Activated T-cell treated with anti-CD3 and anti-CD28 coated beads, Interleukin-2, amount 50 U/mL, for 4 hours (primary cell): ENCODE measurements at regions not wholly inside any gene's neighbourhood (a gene's known extent, or its start where the extent isn't known, plus 50 kb on each side); places are given as distances from the start of the nearest gene placed in this dataset.
"Not testable (repeated sequence)": the region's sequence is repeated elsewhere in the genome, so short reads cannot be mapped to it uniquely, and the experiment has no call there.

Experiments
- ATAC-seq, 2 donors: fragments of 200-7000 bp; cut with Tn5 transposase; one replicate each; pipeline ENCODE4 v1.10.0; 2021
- DNase-seq: peaks from one replicate; pipeline ENCODE4 v3.0.0-alpha.2; 2020
- H3K27me3 Mint-ChIP-seq: one replicate; pipeline ENCODE4 v1.8.0; 2021; ENCODE audit warnings: low read depth, mixed read lengths
- H3K36me3 Mint-ChIP-seq: one replicate; pipeline ENCODE4 v1.8.0; 2022; ENCODE audit warnings: mixed read lengths; ENCODE audit not compliant: insufficient read depth
- H3K4me1 Mint-ChIP-seq: one replicate; pipeline ENCODE4 v1.8.0; 2021; ENCODE audit warnings: low read depth, mixed read lengths
- H3K4me3 Mint-ChIP-seq: one replicate; pipeline ENCODE4 v1.8.0; 2021; ENCODE audit warnings: mild to moderate bottlenecking, moderate library complexity, mixed read lengths
- H3K9me3 Mint-ChIP-seq: one replicate; pipeline ENCODE4 v1.8.0; 2021; ENCODE audit warnings: mixed read lengths

DNA sequence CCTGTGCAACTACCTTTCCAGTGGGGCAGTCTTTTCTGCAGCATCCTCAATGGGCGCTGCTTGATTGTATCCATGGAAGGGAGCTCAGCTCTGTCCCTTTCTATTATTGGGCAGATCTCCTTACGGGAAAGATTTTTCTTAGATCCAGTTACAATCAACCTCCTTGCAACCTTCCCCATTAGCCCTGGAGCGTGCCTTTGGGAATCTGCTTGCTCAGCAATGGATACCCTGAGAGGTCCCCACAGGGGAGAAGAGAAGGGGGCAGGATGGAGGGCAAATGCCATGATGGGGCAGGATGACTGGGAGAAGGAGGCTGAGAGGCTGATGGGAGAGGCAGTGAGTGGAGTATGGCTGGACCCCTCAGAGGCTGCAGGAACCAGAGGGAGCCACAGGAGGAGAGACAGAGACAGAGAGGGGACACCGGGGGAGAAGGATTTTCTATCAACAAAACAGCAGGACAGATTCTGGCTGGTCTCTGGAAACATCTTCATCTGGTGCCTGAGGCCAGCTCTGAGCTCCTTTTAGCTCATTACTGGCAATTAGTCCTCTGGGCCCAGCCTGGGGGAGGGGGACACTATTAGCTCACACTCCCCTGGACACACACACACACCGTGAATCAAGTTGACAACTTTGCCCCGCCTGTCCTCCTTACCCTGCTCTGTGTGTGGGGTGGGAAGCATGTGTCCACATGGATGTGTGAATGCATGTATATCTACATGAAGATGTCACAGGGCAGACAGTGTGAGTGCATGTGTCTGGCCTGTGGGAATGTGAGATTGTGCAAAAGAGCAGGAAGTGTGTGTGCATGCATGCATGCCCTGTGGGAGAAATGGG is 80.8 kb upstream of the PAX2 start:
- ATAC-seq (no peak), DNase-seq (no peak)
- Mint-ChIP-seq H3K4me1 (no peaks in the 10 kb centered on the region), H3K27me3 (peaks cover 71% of the 10 kb centered on the region), H3K36me3 (no peaks in the 10 kb centered on the region), H3K4me3 (no peak overlapping the region), H3K9me3 (no peaks in the 10 kb centered on the region)

GRCh38 chr10:100666634-100667033 is 78.7 kb upstream of the PAX2 start:
- not testable (repeated sequence) for H3K4me1 Mint-ChIP-seq, H3K9me3 Mint-ChIP-seq, ATAC-seq, H3K4me3 Mint-ChIP-seq, H3K36me3 Mint-ChIP-seq, DNase-seq
- H3K27me3 Mint-ChIP-seq: peaks cover 70% of the 10 kb centered on the region

GRCh38 chr10:100669616-100670015 is 75.8 kb upstream of the PAX2 start:
- Mint-ChIP-seq H3K27me3 (peaks cover 66% of the 10 kb centered on the region), H3K36me3 (no peaks in the 10 kb centered on the region)

DNA sequence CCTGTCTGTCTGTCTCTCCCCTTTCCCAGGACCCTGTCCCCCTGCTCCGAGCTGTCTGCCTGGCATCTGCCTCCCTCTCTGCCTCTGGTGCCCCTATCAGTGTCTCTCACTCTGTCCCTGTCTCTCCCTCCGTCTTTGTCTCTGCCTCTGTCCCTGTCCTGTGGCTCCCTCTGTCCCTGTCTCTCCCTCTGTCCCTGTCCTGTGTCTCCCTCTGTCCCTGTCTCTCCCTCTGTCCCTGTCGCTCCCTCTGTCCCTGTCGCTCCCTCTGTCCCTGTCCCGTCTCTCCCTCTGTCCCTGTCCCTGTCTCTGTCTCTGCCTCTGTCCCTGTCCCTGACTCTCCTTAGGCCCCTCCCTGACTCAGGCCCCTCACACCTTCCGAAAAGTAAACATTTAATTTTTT is 75.0 kb upstream of the PAX2 start:
- peaks cover 6% of the 10 kb centered on the region for H3K4me1 Mint-ChIP-seq
- H3K27me3 Mint-ChIP-seq: peaks cover 64% of the 10 kb centered on the region
- no peak for ATAC-seq
- no peaks in the 10 kb centered on the region for H3K9me3 Mint-ChIP-seq
- DNase-seq: no peak
- H3K4me3 Mint-ChIP-seq: peak overlapping the region; percentile 12
- no peaks in the 10 kb centered on the region for H3K36me3 Mint-ChIP-seq

More at GRCh38 chr10:100669616-100670015, 75.8 kb upstream of the PAX2 start:
- Mint-ChIP-seq H3K9me3 (no peaks in the 10 kb centered on the region), H3K4me1 (peaks cover 6% of the 10 kb centered on the region), H3K4me3 (no peak overlapping the region)
- ATAC-seq (no peak), DNase-seq (no peak)

DNA sequence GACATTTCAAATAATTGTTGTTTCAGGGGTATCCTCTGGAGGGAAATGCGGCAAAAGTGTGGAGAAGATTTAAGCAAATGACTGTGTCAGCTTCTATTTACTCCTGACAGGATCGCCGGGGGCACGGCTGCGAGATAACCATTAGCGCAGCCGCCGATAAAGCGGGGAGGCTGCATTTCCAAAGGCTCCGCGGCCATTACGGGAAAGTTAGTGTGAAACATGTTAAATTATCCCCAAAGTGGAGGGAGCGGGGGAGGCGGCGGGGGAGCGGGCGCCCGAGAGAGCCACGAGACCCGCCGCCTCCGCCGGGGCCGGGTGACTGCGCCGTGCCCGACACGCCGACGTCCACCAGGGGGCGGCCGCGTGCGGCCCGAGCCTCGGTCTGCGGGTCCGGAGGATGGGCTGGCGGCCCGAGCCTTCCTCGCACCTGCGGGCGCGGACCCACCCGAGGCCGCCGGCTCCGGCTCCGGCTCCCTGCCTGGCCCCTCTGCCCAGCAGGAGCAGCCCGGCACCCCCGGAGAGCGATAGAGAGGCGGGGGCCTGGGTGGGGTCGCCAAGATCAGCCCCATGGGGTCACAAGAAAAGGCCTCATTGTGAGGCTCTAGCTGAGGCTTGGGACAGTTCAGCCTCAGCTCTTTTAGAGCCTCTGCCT is 74.4 kb upstream of the PAX2 start:
- Mint-ChIP-seq H3K4me1 (peaks cover 6% of the 10 kb centered on the region), H3K9me3 (no peaks in the 10 kb centered on the region), H3K27me3 (peaks cover 67% of the 10 kb centered on the region), H3K4me3 (peak overlapping the region; percentile 29), H3K36me3 (no peaks in the 10 kb centered on the region)
- ATAC-seq (peak; percentile 88 to 93), DNase-seq (peak; percentile 49)

- ATAC-seq (no peak), DNase-seq (no peak)
- Mint-ChIP-seq H3K36me3 (no peaks in the 10 kb centered on the region), H3K9me3 (no peaks in the 10 kb centered on the region), H3K4me1 (peaks cover 6% of the 10 kb centered on the region), H3K27me3 (peaks cover 73% of the 10 kb centered on the region), H3K4me3 (no peak overlapping the region)
These were observed 73.2 kb upstream of the PAX2 start for GRCh38 chr10:100672199-100672598.

DNA sequence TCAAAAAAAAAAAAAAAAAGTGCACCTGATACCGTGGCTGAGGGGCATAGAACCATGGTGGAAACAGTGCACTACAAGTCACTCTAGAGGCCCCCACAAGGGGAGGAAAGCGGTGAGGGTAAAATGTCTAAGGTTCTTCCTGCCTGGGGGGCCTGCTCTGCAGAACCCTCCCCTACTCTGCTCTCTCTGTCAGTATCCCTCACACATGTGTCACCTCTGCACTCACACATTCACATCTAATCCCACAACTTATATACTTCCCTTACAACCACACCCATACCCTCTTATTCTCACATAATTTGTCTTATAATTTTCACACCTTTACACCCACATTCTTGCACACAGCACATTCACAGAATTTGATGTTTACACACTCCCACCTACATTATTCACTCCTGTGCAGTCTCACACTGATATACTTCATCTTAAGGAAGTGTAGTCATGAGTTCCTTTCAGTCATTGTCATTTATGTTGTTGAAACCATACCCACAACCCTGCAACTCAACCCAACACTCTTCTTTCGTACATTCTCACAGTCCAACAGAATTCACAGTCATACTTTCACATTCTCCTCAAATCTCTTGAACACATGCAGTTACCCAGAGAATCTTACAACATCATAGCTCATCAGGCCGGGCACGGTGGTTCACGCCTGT is 68.0 kb upstream of the PAX2 start:
- no peaks in the 10 kb centered on the region for H3K4me1 Mint-ChIP-seq
- no peaks in the 10 kb centered on the region for H3K36me3 Mint-ChIP-seq
- peaks cover 73% of the 10 kb centered on the region for H3K27me3 Mint-ChIP-seq
- no peaks in the 10 kb centered on the region for H3K9me3 Mint-ChIP-seq
- ATAC-seq (peak; percentile 79 to 87), DNase-seq (no peak)
- H3K4me3 Mint-ChIP-seq: no peak overlapping the region

DNA sequence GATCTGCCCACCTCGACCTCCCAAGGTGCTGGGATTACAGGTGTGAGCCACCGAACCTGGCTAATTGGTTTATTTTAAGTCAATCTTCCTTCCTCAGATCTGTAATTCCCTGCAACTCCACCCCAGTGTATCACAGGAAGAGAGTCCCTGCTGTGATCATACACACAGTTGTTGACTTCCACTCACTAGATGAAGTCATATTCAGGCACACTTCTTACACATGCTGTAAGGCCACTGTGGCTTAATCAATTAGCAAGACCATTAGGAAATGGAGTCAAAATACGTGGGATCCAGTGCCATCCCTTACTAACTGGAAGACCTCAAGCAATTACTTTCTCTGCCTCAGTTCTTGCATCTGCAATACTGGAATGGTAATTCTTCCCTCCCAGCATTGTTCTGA is 66.1 kb upstream of the PAX2 start:
- Mint-ChIP-seq H3K4me3 (no peak overlapping the region), H3K9me3 (no peaks in the 10 kb centered on the region), H3K4me1 (no peaks in the 10 kb centered on the region), H3K27me3 (peaks cover 77% of the 10 kb centered on the region), H3K36me3 (no peaks in the 10 kb centered on the region)
- DNase-seq (no peak), ATAC-seq (no peak)

- Mint-ChIP-seq H3K4me3 (no peak overlapping the region), H3K36me3 (no peaks in the 10 kb centered on the region), H3K4me1 (no peaks in the 10 kb centered on the region), H3K9me3 (no peaks in the 10 kb centered on the region), H3K27me3 (peaks cover 92% of the 10 kb centered on the region)
- ATAC-seq (no peak), DNase-seq (no peak)
These were observed 62.4 kb upstream of the PAX2 start for GRCh38 chr10:100683004-100683403.

DNA sequence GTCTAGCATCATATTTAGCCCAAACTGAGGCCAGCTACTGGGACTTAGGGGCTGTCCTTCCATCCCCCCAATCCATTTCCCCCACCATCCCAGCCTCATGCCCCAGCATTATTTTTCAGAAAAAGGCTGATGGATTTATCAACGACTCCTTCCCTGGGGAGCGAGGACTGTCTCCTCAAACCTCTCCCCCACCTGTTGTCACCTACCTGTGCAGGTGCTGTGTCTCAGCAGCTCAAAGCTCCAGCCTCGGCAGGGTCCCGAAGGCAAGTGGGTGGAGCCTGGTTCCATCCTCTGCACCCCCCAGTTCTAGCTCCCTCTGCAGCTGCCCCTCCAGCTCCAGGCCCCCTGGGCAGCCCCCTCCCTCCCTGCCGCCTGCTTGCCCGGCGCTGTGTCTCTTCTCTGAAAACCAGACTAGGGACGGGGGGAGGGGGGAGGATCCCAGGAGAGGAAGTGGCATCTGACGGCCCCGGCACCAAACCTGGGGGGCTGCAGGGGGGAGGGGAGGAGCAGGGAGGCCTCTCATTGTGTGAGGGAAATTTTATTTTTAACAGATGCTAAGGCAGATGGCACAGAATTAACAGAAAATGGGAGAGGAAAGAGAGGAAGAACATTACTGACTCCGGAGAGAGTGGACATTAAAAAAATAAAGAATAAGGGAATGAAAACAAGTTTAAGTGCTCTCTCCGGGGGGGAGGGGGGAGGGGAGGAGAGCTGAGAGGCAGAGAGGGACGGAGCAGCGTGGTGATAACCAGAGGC is 61.7 kb upstream of the PAX2 start:
- ATAC-seq: no peak
- Mint-ChIP-seq H3K27me3 (peaks cover 92% of the 10 kb centered on the region), H3K9me3 (no peaks in the 10 kb centered on the region), H3K36me3 (no peaks in the 10 kb centered on the region), H3K4me1 (no peaks in the 10 kb centered on the region), H3K4me3 (no peak overlapping the region)
- no peak for DNase-seq

DNA sequence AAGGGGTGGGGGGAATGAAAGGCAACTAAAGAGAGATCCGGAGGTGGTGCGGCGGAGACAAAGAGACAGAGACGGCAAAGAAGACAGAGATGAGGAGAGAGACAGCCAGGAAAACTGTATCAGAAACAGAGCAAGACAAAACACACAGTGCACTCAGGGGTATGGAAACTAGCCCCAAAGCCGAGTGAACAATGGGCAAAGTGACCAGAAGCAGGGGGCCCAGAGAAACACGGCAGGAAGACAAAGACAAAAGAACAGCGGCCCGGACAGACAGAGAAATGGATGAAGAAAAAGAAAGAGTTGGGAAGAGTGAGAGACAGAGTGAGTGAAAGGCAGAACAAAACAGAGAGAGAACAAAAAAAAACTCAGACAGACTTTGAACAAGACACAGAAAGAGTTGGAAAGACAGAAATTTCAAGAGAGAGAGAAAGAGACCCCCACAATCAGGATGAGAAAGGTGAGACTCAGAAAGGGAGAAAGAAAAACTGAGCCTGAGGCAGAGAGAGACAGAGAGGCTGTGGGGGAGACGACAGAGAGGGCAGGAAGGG is 60.6 kb upstream of the PAX2 start:
- DNase-seq (no peak), ATAC-seq (no peak)
- Mint-ChIP-seq H3K36me3 (no peaks in the 10 kb centered on the region), H3K4me1 (no peaks in the 10 kb centered on the region), H3K4me3 (no peak overlapping the region), H3K27me3 (peaks cover 93% of the 10 kb centered on the region), H3K9me3 (no peaks in the 10 kb centered on the region)

- no peaks in the 10 kb centered on the region for H3K36me3 Mint-ChIP-seq
- ATAC-seq (no peak), DNase-seq (no peak)
- no peaks in the 10 kb centered on the region for H3K4me1 Mint-ChIP-seq
- no peaks in the 10 kb centered on the region for H3K9me3 Mint-ChIP-seq
- H3K4me3 Mint-ChIP-seq: no peak overlapping the region
- peaks cover 92% of the 10 kb centered on the region for H3K27me3 Mint-ChIP-seq
These were observed 60.1 kb upstream of the PAX2 start for GRCh38 chr10:100685331-100685730.

DNA sequence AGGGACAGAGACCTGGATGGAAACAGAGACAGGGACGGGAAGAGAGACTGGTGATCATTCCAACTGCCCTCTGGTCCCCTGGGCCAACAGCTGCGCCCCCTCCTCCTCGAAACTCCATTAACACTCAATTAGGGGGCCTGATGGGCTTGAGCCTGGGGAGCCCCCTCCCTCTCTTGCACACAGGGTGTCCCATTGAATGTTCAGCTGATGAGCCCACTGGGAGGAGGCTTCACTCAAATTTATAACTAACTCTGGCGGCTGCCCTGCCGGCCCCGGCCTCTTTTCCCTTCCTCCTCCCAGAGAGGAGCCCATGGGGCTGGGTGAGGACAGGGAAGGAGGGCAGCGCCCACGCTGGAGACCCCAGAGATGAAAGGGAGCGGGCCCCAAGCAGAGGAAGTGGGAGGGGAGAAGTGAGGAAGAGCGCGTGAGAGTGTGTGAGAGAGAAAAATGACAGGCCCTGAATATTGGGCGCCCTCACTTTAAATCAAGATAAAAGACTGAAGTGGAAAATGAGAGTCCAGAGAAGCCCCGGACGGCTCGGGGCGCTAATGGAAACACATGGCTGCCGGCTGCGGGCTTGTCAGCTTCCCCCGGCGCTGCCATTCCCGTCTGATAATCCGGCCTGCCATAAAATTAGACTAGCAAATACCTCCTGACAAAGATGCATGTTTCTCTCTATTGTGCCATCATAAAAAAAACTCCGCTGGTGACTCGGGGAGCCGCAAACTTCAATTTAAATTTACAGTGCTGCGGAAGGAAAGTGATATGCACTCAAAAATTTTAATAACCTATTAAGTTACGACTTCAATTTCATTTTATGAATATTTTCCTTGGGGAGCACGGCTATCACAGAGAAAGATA is 58.0 kb upstream of the PAX2 start:
- no peak for DNase-seq
- no peaks in the 10 kb centered on the region for H3K4me1 Mint-ChIP-seq
- H3K9me3 Mint-ChIP-seq: no peaks in the 10 kb centered on the region
- no peak overlapping the region for H3K4me3 Mint-ChIP-seq
- no peaks in the 10 kb centered on the region for H3K36me3 Mint-ChIP-seq
- peaks cover 89% of the 10 kb centered on the region for H3K27me3 Mint-ChIP-seq
- no peak for ATAC-seq
